ENCODE measurements at regions not wholly inside any gene's neighbourhood (a gene's known extent, or its start where the extent isn't known, plus 50 kb on each side); places are given as distances from the start of the nearest gene placed in this dataset.

GRCh38 chr2:34815052-34815741 is 1216.1 kb upstream of the FAM98A start (continued):
- no peak for TF ChIP-seq ZBTB33 (IDR thresholded peaks at IDR 0.05)
- no peak for TF ChIP-seq NR2F2 (IDR thresholded peaks at IDR 0.05)
- no peak for TF ChIP-seq HNF4G (IDR thresholded peaks at IDR 0.05)
- TF ChIP-seq SP1 (IDR thresholded peaks at IDR 0.05) = no peak
- TF ChIP-seq FOXA1 (IDR thresholded peaks at IDR 0.05) = no peak
- TF ChIP-seq TAF1 (conservative IDR thresholded peaks at IDR 0.05) = no peak

DNA sequence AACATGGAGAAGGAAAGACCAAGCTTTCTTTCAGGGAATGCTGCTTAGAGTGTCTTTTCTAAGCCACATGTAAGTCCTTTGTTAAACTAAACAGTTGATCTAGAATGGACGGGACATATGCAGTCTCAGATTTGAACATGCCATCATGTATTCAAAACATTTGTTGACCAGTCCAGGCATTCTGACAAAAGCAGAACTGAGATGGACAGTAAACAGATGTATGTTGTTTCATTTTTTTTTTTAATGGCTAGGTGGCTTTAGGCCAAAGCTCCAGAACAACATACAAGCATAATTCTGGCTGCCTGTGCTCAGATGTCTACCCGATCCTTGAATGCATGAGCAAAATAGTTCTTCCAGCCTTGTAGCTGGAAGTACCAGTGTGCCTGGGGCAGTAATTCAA is 1211.4 kb upstream of the FAM98A start:
- H3K9me3 ChIP-seq (ENCODE audit: control insufficient read depth in 4 of 4, low read length in 3 of 4) = no peaks in the 10 kb centered on the region
- no peaks in the 10 kb centered on the region for H3K36me3 ChIP-seq (ENCODE audit: control insufficient read depth in 4 of 4, insufficient read depth in 3 of 4, low read depth in 1 of 4, low read length in 3 of 4)
- TF ChIP-seq, protein P1, sequence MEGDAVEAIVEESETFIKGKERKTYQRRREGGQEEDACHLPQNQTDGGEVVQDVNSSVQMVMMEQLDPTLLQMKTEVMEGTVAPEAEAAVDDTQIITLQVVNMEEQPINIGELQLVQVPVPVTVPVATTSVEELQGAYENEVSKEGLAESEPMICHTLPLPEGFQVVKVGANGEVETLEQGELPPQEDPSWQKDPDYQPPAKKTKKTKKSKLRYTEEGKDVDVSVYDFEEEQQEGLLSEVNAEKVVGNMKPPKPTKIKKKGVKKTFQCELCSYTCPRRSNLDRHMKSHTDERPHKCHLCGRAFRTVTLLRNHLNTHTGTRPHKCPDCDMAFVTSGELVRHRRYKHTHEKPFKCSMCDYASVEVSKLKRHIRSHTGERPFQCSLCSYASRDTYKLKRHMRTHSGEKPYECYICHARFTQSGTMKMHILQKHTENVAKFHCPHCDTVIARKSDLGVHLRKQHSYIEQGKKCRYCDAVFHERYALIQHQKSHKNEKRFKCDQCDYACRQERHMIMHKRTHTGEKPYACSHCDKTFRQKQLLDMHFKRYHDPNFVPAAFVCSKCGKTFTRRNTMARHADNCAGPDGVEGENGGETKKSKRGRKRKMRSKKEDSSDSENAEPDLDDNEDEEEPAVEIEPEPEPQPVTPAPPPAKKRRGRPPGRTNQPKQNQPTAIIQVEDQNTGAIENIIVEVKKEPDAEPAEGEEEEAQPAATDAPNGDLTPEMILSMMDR (IDR thresholded peaks at IDR 0.05; ENCODE audit: low read depth, low read length, missing input control) = no peak
- no peak for TF ChIP-seq HNF4A (conservative IDR thresholded peaks at IDR 0.05)
- TF ChIP-seq GABPA (IDR thresholded peaks at IDR 0.05 in 1 of 2, conservative IDR thresholded peaks at IDR 0.05 in 1 of 2) = no peak
- TF ChIP-seq ZBTB33 (IDR thresholded peaks at IDR 0.05) = no peak
- TF ChIP-seq MAX (IDR thresholded peaks at IDR 0.05) = no peak
- TF ChIP-seq, protein P2, sequence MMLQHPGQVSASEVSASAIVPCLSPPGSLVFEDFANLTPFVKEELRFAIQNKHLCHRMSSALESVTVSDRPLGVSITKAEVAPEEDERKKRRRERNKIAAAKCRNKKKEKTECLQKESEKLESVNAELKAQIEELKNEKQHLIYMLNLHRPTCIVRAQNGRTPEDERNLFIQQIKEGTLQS (IDR thresholded peaks at IDR 0.05) = no peak
- TF ChIP-seq NR2F2 (IDR thresholded peaks at IDR 0.05) = no peak
- TF ChIP-seq YY1 (IDR thresholded peaks at IDR 0.05) = no peak
- no peak for TF ChIP-seq JUND (IDR thresholded peaks at IDR 0.05)
- TF ChIP-seq HNF4G (IDR thresholded peaks at IDR 0.05) = no peak
- no peak for TF ChIP-seq REST (IDR thresholded peaks at IDR 0.05)
- no peak for TF ChIP-seq RAD21 (IDR thresholded peaks at IDR 0.05)
- TF ChIP-seq EGR1 (IDR thresholded peaks at IDR 0.05; ENCODE audit: low read depth in 2 of 2) = no peak
- TF ChIP-seq FOXA2 (IDR thresholded peaks at IDR 0.05) = no peak
- no peak for TF ChIP-seq SP1 (IDR thresholded peaks at IDR 0.05)
- no peak for TF ChIP-seq RXRA (IDR thresholded peaks at IDR 0.05)
- DNase-seq (ENCODE audit: low spot score) = no peak
- no peak overlapping the region for H3K27ac ChIP-seq (ENCODE audit: low read depth in 1 of 2, low read length in 2 of 2)
- peaks cover 0 to 6% (median 5%) of the 10 kb centered on the region in 4 donors for H3K4me1 ChIP-seq (ENCODE audit: control insufficient read depth in 4 of 4, insufficient read depth in 4 of 4, low read length in 3 of 4)
- no peak overlapping the region for H3K4me3 ChIP-seq (ENCODE audit: low read depth in 1 of 3, low read length in 3 of 3)
- H3K27me3 ChIP-seq (ENCODE audit: control insufficient read depth in 4 of 4, insufficient read depth in 4 of 4, low read length in 3 of 4) = no peaks in the 10 kb centered on the region
- WGBS = 87% methylated on average over 2 of the region's 2 CpGs
- H3K9ac ChIP-seq (ENCODE audit: low read depth in 1 of 2, low read length in 2 of 2) = no peak overlapping the region
